NCI-H1105 treated with DMSO at 0.1 percent for 48 hours (cell line): ENCODE measurements at regions not wholly inside any gene's neighbourhood (a gene's known extent, or its start where the extent isn't known, plus 50 kb on each side); places are given as distances from the start of the nearest gene placed in this dataset.

Experiments
- DNase-seq: peaks from one replicate; lab custom pipeline; 2025; lab: John Stamatoyannopoulos, UW

DNA sequence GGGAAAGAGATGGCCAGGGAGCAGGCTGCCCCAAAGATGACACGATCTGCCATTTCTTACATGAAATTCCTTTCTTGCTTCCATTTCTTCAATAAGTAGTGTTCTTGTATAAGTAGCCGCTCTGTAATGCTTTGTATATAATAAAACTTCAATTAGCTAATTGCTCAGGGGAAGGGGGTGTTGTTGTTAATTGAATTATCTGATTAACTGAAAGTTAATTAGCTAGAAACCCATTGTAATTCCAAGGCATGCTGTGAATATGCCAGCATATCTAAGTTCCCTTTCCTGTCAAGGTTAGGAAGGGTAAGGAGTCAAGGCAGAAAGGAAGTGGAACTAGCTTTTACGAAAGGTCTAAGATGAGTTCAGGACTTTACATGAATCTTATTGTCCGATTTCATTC lies 765.9 kb downstream of the TYW1 start:
- DNase-seq: no peak

DNA sequence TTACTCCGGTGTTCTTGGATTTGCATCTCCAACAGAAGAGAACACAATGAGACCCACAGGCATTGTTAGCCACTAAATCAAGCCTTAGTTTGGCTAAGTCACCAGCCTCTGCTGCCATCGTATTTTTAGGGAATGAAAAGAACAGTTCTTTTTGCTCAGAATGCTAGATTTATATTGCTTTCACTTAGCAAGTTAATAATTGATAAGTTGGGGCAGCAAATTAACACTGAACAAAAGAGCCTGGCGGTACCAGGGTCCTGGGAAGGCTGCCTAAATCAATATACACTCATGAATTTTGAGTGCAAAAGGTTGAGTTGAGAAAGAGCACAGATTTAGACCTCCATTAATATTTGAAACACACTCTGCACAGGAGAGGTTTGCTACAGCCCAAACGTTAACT lies 767.7 kb downstream of the TYW1 start:
- no peak for DNase-seq

DNA sequence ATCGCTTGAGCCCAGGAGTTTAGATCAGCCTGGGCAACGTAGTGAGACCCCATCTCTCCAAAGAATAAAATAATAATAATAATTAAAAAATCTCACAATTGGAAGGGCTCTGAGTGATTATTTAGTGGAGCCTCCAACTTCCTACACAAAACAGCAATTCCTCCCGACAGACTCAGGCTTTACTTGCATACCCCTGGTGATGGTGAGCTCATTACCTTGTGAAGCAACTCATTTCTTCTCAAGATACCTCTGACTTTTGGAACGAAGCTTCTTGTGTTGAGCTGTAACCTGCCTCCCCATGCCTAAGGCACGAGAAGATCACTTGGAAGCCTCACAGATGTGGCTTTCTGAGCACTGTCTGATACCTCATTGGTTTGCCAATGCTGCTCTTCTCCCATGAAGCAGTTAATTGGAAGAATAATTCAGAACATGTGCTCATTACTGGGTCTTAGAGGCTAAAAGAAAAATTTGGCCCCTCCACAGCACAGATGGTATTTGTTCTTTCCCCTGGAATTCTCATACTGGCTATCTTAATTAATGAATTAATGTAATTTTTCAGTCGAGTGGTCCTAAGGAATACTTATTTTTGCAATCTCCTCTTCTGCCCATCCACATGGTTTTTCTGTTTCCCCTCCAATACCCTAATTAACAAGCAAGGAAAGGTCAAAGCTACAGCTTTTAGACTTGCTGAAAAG lies 769.0 kb downstream of the TYW1 start:
- DNase-seq: no peak

DNA sequence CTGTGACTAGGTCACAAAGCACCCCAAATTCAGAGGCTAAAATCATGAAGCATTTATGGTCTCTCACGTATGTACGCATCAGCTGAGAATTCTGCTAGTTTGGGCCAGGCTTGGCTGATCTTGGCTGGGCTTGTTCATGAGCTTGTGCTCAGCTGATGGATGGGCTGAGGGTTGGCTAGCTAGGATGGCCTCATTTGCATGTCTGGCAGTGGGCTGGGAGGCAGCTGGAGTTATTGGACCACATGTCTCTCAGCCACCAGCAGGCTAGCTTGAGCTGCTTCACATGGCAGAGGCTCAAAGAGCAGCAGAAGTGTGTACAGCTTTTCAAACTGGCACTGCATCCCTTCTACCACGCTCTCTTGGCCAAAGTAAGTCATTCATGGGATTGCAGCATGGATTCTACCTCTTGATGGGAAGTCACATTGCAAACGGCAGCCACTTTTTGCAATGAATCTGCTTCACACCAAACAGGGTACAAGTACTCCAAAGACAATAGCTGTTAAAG lies 770.3 kb downstream of the TYW1 start:
- no peak for DNase-seq

DNA sequence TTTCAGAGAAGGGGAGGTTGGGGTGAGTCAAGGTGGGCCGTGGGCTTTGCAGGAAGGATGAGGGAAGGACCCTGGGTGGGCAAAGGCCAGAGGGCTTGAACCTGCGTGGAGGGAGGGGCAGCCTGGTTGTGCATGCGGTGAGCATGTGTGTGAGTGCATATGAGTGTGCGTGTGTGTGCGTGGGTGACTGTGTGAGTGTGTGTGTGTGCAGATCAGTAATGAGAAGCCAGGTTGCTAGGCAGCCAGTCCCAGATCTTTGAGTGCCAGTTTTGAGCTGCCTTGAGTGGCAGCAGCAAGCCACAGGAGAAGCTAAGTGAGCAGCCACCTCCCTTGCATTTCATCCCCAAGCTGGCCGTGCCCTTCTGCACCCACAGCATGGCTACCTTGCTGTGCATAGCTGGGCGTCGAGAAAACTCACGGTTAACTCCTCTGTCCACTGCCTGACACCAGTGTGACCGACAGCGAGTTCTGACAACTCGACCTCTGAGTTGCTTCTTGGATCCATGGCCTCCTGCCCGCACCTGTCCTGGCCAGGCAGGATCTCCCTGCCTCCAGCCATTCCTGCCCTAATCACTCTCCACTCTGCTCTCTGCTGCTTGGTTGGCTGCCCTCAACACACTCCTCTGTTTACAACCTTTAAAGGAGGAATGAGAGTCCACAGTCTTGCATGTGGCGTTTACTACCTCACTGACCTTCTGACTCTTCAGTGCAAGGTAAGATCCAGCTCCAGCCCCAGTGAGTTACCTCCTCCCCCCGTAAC lies 775.4 kb downstream of the TYW1 start:
- no peak for DNase-seq

DNA sequence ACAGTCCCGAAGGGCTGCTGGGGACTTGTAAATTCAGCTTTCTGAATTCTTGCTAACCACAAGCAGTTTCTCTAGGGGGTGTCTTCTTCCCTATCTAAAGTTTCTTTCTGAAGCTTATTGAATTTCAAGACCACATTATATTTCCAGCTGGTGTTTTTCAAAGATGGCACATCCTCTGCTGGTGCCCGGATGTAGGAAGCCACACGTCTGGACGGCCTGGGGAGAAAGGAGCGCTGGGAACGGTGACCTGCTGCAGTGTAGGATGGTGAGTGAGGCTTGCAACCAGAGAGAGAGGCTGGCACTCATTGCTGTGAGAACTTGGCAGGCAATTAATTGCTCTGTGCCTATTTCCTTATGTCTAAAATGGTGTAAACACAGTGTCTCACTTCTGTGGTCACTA lies 776.4 kb downstream of the TYW1 start:
- no peak for DNase-seq

DNA sequence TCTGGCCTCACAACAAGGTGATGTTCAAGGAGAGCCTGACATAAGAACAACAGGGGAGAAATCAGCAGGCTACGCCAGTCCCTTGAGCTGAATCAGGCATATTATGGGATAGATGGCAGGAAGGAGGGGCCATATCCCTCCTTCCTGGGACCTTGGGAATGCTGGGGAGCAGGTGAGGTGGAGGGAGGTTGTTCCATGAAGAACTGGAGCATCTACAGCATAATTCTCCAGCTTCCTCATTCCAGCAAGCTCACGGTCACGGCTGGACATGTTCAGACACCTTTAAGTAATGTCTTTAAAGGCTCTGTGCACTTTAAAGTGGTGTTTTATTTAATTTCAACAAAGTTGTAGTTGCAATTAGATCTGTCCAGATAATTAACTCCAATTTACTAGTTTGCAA lies 780.5 kb downstream of the TYW1 start:
- DNase-seq: peak; percentile 39

DNA sequence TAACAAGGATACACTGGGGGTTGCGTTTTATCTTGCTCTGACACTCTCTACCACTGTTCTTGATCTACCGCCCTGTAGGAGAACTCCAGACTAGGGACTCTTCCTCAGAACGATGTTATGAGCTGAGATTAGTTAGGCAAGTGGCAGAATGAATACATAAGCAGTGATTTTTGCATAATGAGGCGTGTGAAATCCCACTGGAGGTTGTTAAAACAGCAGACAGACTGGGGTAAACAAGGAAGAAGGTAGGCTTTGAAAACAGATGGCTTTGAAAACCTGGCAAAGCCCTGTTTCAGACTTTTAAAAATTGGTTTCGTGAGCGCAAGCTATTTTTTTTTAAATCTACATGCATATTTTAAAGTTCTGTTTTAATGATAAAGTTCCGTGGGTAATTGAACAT lies 785.2 kb downstream of the TYW1 start:
- DNase-seq: no peak

DNA sequence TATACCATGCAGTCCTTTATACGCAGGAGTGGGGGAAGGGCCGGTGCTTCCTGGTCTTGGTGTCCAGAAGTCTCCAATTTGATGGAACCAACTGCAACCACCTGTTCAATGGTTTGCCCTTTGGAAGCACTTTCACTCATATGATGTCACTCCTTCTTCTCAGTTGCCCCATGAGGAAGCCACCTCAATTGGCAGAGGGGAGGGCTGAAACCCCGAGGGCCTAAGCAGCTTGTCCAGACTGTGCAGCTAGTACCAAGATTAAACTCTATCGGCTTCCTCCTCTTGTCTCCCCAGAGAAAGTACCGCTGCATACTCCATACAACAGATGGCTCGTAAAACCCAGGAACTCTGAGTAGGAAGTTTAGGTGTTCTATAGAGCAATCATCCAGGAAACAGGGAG lies 789.4 kb downstream of the TYW1 start:
- DNase-seq: no peak

DNA sequence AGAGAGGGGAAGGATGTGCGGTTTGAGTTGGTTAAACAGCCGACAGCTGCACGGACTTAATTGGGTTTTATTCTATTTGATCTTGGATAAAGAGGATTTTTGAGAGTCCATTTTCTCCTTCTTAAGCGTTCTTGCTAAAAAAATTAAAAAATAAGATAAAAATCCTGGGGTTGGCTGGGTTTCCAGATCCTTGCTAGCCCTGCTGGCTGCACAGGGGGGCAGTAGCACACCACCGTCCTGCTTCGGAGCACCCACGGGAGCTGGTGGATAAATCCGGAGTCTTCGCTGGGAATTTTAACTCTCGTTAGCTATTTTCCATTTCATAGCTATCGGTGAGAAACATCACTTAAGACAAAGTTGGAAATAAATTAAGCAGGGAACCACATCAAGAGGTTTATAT lies 792.0 kb downstream of the TYW1 start:
- peak; percentile 11 for DNase-seq

DNA sequence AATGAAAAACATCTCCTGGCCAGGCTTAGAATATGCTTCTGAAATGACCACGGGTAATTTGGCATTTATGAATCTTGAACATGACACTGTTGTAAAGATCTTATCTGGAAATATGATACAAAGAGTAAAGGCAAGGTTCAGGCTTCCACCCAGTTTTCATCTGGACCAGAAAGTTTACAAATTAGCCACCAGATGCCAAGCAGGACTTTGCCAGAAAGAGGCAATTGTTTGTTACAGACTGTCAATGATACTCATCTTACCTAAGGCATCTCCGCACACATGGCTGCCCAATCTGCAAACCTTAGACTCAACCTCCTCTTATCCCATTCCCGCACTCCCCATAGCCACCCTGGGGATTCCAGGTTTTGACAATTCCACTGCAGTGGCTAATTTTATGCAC lies 795.3 kb downstream of the TYW1 start:
- DNase-seq: no peak

DNA sequence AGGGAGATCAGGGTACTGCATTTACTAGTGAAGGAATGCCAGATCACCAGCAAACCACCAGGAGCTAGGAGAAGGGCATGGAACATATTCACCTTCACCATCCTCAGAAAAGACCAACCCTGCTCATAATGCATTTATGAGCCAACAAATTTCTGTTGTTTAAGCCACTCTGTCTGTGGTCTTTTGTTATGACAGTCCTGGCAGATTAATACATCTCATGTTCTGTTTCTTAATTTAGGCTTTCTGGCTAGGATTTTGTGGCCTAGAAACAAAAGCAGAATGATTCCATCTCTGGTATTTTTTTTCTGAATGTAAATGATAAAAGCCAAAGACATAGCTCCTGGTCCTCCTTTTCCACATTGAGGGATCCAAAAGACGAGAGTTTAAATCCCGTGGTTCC lies 797.9 kb downstream of the TYW1 start:
- no peak for DNase-seq

DNA sequence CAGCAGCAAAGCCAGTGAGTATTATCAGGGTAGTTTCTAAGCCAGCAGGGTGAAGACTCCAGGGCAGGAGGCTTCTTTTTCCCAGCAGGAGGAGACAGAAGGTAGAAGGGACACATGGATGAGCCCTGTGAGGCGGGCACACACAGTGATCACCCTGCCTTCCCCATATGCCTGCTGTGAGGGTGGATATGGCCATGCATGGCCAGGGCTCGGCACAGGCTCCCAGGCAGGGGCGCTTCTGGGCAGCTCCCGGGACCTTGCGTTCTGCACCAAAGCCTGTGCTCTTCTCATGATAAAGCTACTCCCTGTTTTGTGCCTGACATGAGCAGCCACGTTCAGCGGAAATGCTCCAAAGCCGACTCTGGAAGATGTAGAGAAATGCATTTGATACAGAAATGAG lies 807.2 kb downstream of the TYW1 start:
- DNase-seq: no peak

DNA sequence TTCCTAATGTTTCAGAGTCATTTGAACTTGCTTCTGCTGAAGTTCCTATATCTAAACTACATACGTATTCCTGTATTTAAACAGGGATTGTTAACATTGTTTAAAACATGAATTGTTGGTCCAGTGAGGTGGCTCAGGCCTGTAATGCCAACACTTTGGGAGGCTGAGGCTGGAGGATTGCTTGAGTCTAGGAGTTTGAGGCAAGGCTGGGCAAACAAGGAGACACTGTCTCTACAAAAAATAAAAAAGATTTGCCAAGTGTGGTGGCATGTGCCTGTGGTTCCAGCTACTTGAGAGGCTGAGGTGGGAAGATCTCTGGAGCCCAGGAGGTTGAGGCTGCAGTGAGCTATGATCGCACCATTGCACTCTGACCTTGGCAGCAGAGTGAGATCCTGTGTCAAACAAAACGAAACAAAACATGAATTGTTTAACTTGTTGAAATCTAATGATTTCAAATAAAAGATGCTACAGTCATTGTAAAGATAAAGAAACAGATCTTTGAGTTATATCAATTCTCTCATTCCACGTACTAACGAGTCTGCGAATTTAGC lies 809.4 kb downstream of the TYW1 start:
- no peak for DNase-seq

DNA sequence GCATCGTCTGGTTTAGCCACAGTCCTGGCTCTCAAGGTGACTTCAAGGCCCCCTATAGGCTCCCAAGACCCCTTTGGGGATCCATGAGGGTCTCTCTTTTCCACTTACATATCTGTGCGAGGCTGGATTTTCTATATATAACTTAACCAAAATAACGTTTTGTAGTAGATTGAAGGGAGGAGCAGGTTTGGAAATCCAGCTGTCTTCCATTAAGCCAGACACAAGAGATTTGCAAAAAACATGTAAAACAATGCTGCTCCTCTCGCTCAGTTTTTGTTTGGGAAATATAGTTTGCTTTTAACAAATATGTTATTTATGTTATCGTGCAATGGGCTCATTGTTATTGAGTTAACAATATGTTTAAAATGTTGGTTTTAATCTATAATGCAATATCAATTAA lies 811.2 kb downstream of the TYW1 start:
- DNase-seq: no peak

DNA sequence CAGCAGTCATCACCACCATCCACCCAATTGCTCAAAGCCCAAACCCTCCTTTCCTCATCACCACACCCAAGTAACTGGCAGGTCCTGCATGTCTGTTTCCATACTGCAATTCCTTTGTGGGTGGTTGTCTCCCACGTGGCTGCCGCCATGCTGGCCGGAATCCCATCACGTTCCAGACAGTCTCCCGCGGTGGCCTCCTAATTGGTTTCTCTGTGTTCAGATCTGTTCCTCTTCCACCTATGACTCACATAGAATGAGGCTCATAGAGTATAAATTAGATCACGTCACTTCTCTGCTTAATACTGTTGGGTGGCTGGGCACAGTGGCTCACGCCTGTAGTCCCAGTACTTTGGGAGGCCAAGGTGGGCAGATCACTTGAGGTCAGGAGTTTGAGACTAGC lies 813.0 kb downstream of the TYW1 start:
- no peak for DNase-seq

DNA sequence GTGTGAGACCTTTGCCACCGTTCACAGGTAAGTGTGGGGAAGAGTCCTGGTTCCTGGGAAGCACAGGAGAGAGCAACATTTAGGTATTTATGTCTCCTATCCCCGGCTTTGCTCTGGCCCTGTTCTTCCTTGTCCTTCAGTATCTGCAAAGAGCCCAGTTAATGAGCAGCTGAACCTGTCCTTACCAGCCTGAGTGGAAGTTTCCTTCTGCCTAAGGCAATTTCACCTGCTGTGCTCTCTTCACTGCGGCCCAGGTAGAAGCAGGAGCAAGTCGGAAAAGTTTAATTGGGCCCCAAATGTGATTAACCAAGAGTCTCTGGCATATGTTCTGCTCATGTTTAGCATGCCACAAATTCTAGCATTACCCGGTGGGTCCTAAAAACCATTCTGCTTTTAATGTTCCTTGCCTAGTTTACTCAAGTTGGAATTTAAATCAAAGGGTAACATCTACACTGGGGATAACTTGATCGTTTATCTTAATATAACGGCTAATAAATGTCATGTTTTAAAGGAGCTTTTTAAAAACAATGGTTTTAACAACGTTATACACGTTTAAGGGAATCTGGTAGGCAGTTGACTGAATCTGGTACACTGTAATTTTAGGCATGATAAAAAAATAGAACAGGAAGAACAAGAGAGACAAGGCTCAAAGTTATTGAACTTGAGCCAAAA lies 817.1 kb downstream of the TYW1 start:
- no peak for DNase-seq

DNA sequence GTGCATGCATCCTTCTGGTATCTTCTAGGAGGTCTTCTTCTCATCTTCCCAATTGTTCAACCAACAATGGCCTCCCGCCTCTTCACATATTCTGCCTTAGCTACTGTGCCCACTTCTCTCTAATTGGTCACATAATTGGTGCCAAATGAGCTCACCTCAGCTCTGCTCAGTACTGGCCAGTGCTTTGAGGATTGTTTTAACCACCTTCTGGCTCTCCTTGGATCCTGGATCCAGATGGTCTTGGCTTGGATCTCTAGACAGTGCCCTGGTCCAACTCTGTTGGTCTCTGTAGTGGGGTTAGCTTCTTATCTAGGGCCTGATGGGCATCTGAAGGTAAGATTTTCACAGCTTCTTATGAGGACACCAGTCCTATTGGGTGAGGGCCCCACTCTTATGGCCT lies 820.8 kb downstream of the TYW1 start:
- no peak for DNase-seq

DNA sequence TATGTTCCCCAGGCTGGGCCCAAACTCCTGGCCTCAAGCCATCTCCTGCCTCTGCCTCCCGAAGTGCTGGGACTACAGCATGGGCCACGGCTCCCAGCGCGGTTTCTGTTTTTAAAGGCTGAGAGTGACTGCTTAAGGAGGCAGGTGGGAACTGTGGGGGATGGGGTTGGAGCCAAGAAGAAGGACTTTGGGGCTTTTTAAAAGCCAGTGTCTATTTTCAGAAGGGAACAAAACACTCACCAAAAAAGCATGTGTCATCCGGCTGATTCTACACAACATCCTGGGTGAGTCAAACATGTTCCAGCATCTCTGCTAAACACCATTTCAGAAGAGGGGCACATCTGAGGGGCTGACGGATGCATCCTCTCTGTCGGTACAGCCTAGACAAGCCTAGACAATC lies 824.5 kb downstream of the TYW1 start:
- no peak for DNase-seq

DNA sequence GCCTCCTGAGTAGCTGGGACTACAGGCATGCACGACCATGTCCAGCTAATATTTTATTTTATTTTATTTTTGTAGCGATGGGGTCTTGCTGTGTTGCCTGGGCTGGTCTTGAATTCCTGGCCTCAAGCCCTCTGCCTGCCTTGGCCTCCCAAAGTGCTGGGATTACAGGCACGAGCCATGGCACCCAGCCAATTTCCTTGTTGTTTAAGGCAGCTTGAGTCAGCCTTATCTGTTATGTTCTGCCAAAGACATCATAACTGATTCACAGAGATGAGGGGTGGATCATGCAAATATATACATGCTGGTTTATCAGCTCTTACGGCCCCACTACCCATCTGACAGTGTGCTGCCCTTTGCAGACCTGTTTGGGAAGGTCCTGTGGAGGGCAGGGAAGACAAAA lies 826.7 kb downstream of the TYW1 start:
- peak; percentile 31 for DNase-seq

DNA sequence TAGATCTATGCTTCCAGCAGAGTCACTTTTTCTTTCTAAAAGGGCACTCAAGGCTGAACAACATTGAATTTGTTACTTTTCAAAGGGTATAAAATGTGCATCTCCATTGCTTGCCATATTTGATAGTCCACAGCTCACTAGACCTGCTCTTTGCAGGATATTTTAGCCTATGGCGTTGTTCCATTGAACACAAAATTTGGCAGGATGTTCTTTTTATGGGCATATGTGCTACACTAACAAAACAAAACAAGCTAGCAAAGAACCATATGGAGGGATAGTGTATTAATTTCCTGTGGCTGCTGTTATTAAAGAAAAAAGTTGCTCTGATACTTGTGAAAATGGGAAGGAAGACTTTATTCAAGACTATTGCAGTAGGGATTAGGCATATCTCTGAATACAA lies 828.7 kb downstream of the TYW1 start:
- DNase-seq: no peak

DNA sequence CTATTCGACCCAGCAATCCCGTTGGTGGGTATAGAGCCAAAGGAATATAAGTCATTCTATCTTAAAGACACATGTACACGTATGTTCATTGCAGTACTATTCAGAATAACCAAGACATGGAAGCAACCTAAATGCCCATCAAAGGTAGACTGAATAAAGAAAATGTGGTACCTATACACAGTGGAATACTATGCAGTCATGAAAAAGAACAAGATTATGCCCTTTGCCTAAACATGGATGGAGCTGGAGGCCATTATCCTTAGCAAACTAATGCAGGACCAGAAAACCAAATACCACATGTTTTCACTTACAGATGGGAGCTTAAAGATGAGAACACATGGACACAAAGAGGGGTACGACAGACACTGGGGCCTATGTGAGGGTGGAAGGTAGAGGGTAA lies 845.3 kb downstream of the TYW1 start:
- no peak for DNase-seq

DNA sequence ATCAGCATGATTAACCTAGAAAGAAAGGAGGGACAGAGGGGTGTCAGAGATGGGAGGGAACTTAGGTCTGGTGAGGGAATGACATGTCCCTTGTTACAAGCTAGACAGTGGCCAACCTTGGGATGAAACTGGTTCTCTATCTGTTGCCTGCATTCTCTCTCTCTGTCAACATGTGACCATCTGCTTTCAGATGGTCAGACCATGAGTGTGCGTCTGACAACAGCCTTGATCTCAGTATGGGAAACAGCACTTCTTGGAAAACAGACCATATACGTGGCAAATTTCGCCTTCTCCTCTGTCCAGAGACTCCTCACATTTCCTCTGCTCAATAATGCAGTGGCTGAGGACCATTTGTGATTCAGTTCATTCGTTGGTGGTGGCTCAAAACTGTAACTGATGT lies 845.9 kb downstream of the TYW1 start:
- no peak for DNase-seq
